ENCODE measurements at regions not wholly inside any gene's neighbourhood (a gene's known extent, or its start where the extent isn't known, plus 50 kb on each side); places are given as distances from the start of the nearest gene placed in this dataset.

- no peak for DNase-seq (ENCODE audit: low spot score)
- peak overlapping the region in 1 of 2 donors; percentile 73 for H3K27ac ChIP-seq
- H3K27me3 ChIP-seq: no peaks in the 10 kb centered on the region
- no peak for TF ChIP-seq CTCF (IDR thresholded peaks at IDR 0.05)
- H3K4me3 ChIP-seq: no peak overlapping the region
- H3K9me3 ChIP-seq: no peaks in the 10 kb centered on the region
- peaks cover 0 to 18% of the 10 kb centered on the region in 2 donors for H3K4me1 ChIP-seq
- H3K36me3 ChIP-seq: no peaks in the 10 kb centered on the region
Measured at GRCh38 chr15:91537856-91538255, 315.7 kb upstream of the SLCO3A1 start.

- H3K4me1 ChIP-seq: peaks cover 0 to 18% of the 10 kb centered on the region in 2 donors
Measured at GRCh38 chr15:91538782-91539181, 314.7 kb upstream of the SLCO3A1 start.

GRCh38 chr15:91541286-91541685, 312.2 kb upstream of the SLCO3A1 start:
- no peaks in the 10 kb centered on the region for H3K9me3 ChIP-seq
- H3K4me1 ChIP-seq: peaks cover 0 to 8% of the 10 kb centered on the region in 2 donors
- no peak for DNase-seq (ENCODE audit: low spot score)
- no peaks in the 10 kb centered on the region for H3K27me3 ChIP-seq
- no peak overlapping the region for H3K27ac ChIP-seq
- no peak overlapping the region for H3K4me3 ChIP-seq
- TF ChIP-seq CTCF (IDR thresholded peaks at IDR 0.05): no peak
- H3K36me3 ChIP-seq: no peaks in the 10 kb centered on the region

More at GRCh38 chr15:91538782-91539181, 314.7 kb upstream of the SLCO3A1 start:
- Histone ChIP-seq H3K27me3 (no peaks in the 10 kb centered on the region), H3K36me3 (no peaks in the 10 kb centered on the region), H3K4me3 (no peak overlapping the region), H3K27ac (no peak overlapping the region), H3K9me3 (no peaks in the 10 kb centered on the region)
- TF ChIP-seq CTCF (IDR thresholded peaks at IDR 0.05): no peak
- no peak for DNase-seq (ENCODE audit: low spot score)

- no peak overlapping the region for H3K4me3 ChIP-seq
- H3K27me3 ChIP-seq: no peaks in the 10 kb centered on the region
- no peaks in the 10 kb centered on the region for H3K9me3 ChIP-seq
- H3K4me1 ChIP-seq: peaks cover 0 to 3% of the 10 kb centered on the region in 2 donors
- TF ChIP-seq CTCF (IDR thresholded peaks at IDR 0.05): no peak
- DNase-seq (ENCODE audit: low spot score): no peak
- H3K27ac ChIP-seq: no peak overlapping the region
- no peaks in the 10 kb centered on the region for H3K36me3 ChIP-seq
Measured at GRCh38 chr15:91542226-91542625, 311.3 kb upstream of the SLCO3A1 start.

GRCh38 chr15:91547356-91547755, 306.2 kb upstream of the SLCO3A1 start:
- Histone ChIP-seq H3K4me3 (no peak overlapping the region), H3K27ac (no peak overlapping the region), H3K27me3 (no peaks in the 10 kb centered on the region), H3K36me3 (no peaks in the 10 kb centered on the region), H3K9me3 (no peaks in the 10 kb centered on the region), H3K4me1 (peaks cover 0 to 4% of the 10 kb centered on the region in 2 donors)
- TF ChIP-seq CTCF (IDR thresholded peaks at IDR 0.05): no peak
- no peak for DNase-seq (ENCODE audit: low spot score)

GRCh38 chr15:91548549-91548948, 305.0 kb upstream of the SLCO3A1 start:
- Histone ChIP-seq H3K9me3 (no peaks in the 10 kb centered on the region), H3K27ac (no peak overlapping the region), H3K36me3 (no peaks in the 10 kb centered on the region), H3K27me3 (no peaks in the 10 kb centered on the region), H3K4me3 (no peak overlapping the region), H3K4me1 (peaks cover 0 to 4% of the 10 kb centered on the region in 2 donors)
- no peak for TF ChIP-seq CTCF (IDR thresholded peaks at IDR 0.05)
- no peak for DNase-seq (ENCODE audit: low spot score)
